PC-3 (cell line): ENCODE measurements at regions not wholly inside any gene's neighbourhood (a gene's known extent, or its start where the extent isn't known, plus 50 kb on each side); places are given as distances from the start of the nearest gene placed in this dataset.

Source experiments
- CTCF ChIP-seq: fragments of 300-600 bp; sonication (generic); conservative IDR thresholded peaks from 2 replicates; pipeline ENCODE4 v1.5.1; 2017; ENCODE audit warnings: antibody characterized with exemption, low read depth, mild to moderate bottlenecking, low read length
- EZH2 ChIP-seq: fragments of 300-600 bp; sonication (generic); IDR thresholded peaks from one replicate; pipeline ENCODE4 v1.6.1; 2017; ENCODE audit warnings: antibody characterized with exemption, mild to moderate bottlenecking, low read length; ENCODE audit not compliant: unreplicated experiment

- TF ChIP-seq CTCF: no peak
- TF ChIP-seq EZH2: no peak
Measured at GRCh38 chr21:34219334-34220060, 144.3 kb upstream of the KCNE2 start.
